ENCODE measurements at regions not wholly inside any gene's neighbourhood (a gene's known extent, or its start where the extent isn't known, plus 50 kb on each side); places are given as distances from the start of the nearest gene placed in this dataset.

GRCh38 chr11:113574586-113574985 is 99.4 kb upstream of the DRD2 start:
- no peak for TF ChIP-seq RAD21 (IDR thresholded peaks at IDR 0.05; ENCODE audit: low read length)
- TF ChIP-seq POLR2A (IDR thresholded peaks at IDR 0.05; ENCODE audit: low read depth, low read length): no peak
- no peak for TF ChIP-seq CTCF (conservative IDR thresholded peaks at IDR 0.05; ENCODE audit: low read depth, low read length)
- TF ChIP-seq MAFK (IDR thresholded peaks at IDR 0.05; ENCODE audit: low read depth, low read length): no peak
- TF ChIP-seq MXI1 (IDR thresholded peaks at IDR 0.05; ENCODE audit: borderline replicate concordance, low read depth, low read length): no peak
- TF ChIP-seq SMC3 (IDR thresholded peaks at IDR 0.05; ENCODE audit: low read depth, low read length): no peak
- TF ChIP-seq CEBPB (IDR thresholded peaks at IDR 0.05; ENCODE audit: low read depth, low read length): no peak
- TF ChIP-seq FOS (IDR thresholded peaks at IDR 0.05; ENCODE audit: low read depth, low read length): no peak
- no peak for TF ChIP-seq RFX5 (IDR thresholded peaks at IDR 0.05; ENCODE audit: low read depth, low read length)
- TF ChIP-seq CHD1 (IDR thresholded peaks at IDR 0.05; ENCODE audit: low read depth, low read length): no peak
- TF ChIP-seq NFE2L2 (IDR thresholded peaks at IDR 0.05; ENCODE audit: low read depth, low read length): no peak

Data from IMR-90 (cell line).